Endothelial cell of umbilical vein (primary cell): ENCODE measurements at regions not wholly inside any gene's neighbourhood (a gene's known extent, or its start where the extent isn't known, plus 50 kb on each side); places are given as distances from the start of the nearest gene placed in this dataset.

ENCODE experiments used
- BruUV-seq: library from RNA; stranded (reverse); fragments of 400-500 nt; replicated peaks from 2 replicates; lab custom pipeline; 2021; lab: Mats Ljungman, UMichigan
- CTCF ChIA-PET: fragments of 300-600, 350-600 bp; sonication (Branson Sonifier 250); formaldehyde crosslinking; loops from one replicate; lab custom pipeline; 2021; ENCODE audit warnings: antibody characterized with exemption, inconsistent platforms; lab: Charles Lee
- POLR2A ChIA-PET: fragments of 300-600, 350-600 bp; sonication (Branson Sonifier 250); formaldehyde crosslinking; loops from one replicate; lab custom pipeline; 2021; ENCODE audit warnings: antibody characterized with exemption, inconsistent platforms; lab: Charles Lee
- DNase-seq: peaks from one replicate; pipeline ENCODE4 v3.0.0-alpha.2; 2011; ENCODE audit warnings: low read depth, low spot score
- FAIRE-seq: peaks from 2 replicates; lab custom pipeline; 2011; peaks lifted over from hg19 to GRCh38; lab: Jason Lieb, UNC
- H2AFZ ChIP-seq: 2 replicates; pipeline ENCODE4 v1.6.0; 2012; ENCODE audit warnings: low read depth, low read length, control low read depth, inconsistent platforms
- H3K27ac ChIP-seq: 2 replicates; pipeline ENCODE4 v1.5.1; 2011; ENCODE audit warnings: low read depth, mild to moderate bottlenecking, control low read depth, low read length, moderate library complexity; ENCODE audit not compliant: insufficient read depth
- H3K27me3 ChIP-seq, 2 experiments: 2 replicates each; pipeline versions ENCODE4 v1.6.0 to v1.6.1; 2011; ENCODE audit warnings: low read length in 2 of 2, mixed read lengths in 1 of 2; ENCODE audit not compliant: control insufficient read depth in 2 of 2, insufficient read depth in 2 of 2
- H3K36me3 ChIP-seq, 2 experiments: 2 replicates in 1 of 2; 3 replicates in 1 of 2; pipeline ENCODE4 v1.5.1; 2011; ENCODE audit warnings: low read length in 2 of 2, mild to moderate bottlenecking in 1 of 2, moderate library complexity in 1 of 2; ENCODE audit not compliant: control insufficient read depth in 2 of 2, insufficient read depth in 2 of 2; ENCODE audit errors: extremely low read depth in 1 of 2
- H3K4me1 ChIP-seq: 3 replicates; pipeline ENCODE4 v1.5.1; 2011; ENCODE audit warnings: mild to moderate bottlenecking, low read length; ENCODE audit not compliant: control insufficient read depth, insufficient read depth; ENCODE audit errors: extremely low read depth
- H3K4me2 ChIP-seq: 2 replicates; pipeline ENCODE4 v1.6.1; 2011; ENCODE audit warnings: low read length, control low read depth, mixed read lengths; ENCODE audit not compliant: insufficient read depth
- H3K4me3 ChIP-seq, 3 experiments: fragments of 200-600 bp in 1 of 3; sonication (generic), shearing (Covaris generic) in 1 of 3; replicated peaks in 1 of 3; 2 replicates each; pipeline ENCODE4 v1.5.1; 2011 to 2016; ENCODE audit warnings: control low read depth in 3 of 3, low read length in 3 of 3, mild to moderate bottlenecking in 2 of 3, inconsistent platforms in 1 of 3, low read depth in 1 of 3, moderate library complexity in 1 of 3; ENCODE audit not compliant: insufficient read depth in 1 of 3
- H3K79me2 ChIP-seq: 2 replicates; pipeline ENCODE4 v1.6.0; 2012; ENCODE audit warnings: low read length, inconsistent platforms; ENCODE audit not compliant: control insufficient read depth, insufficient read depth
- H3K9ac ChIP-seq: replicated peaks from 2 replicates; pipeline ENCODE3; 2011; ENCODE audit warnings: low read length, control low read depth; ENCODE audit not compliant: insufficient read depth; ENCODE audit errors: extremely low read depth
- H3K9me1 ChIP-seq: replicated peaks from 3 replicates; pipeline ENCODE4 v1.6.0; 2011; ENCODE audit warnings: mild to moderate bottlenecking, low read length; ENCODE audit not compliant: control insufficient read depth, insufficient read depth; ENCODE audit errors: extremely low read depth
- H3K9me3 ChIP-seq: replicated peaks from 2 replicates; pipeline ENCODE4 v1.5.1; 2012; ENCODE audit warnings: low read length, inconsistent platforms; ENCODE audit not compliant: control insufficient read depth, insufficient read depth
- H4K20me1 ChIP-seq: replicated peaks from 2 replicates; pipeline ENCODE3; 2011; ENCODE audit warnings: mild to moderate bottlenecking, low read length; ENCODE audit not compliant: control insufficient read depth, insufficient read depth; ENCODE audit errors: extremely low read depth
- FOS ChIP-seq: IDR thresholded peaks from 2 replicates; pipeline ENCODE4 v1.6.1; 2011; ENCODE audit warnings: mild to moderate bottlenecking, low read length, moderate library complexity, borderline replicate concordance; ENCODE audit not compliant: insufficient read depth
- JUN ChIP-seq: IDR thresholded peaks from 2 replicates; pipeline ENCODE4 v1.6.1; 2011; ENCODE audit warnings: borderline replicate concordance, low read depth; ENCODE audit not compliant: insufficient read length, insufficient read depth
- MYC ChIP-seq: IDR thresholded peaks from one replicate; pipeline ENCODE4 v1.6.1; 2011; ENCODE audit warnings: mild to moderate bottlenecking, low read depth, low read length
- POLR2A ChIP-seq: IDR thresholded peaks from 2 replicates; pipeline ENCODE4 v1.6.1; 2012; ENCODE audit warnings: low read depth, mild to moderate bottlenecking, control low read depth, low read length
- POLR2AphosphoS5 ChIP-seq: IDR thresholded peaks from 2 replicates; pipeline ENCODE4 v1.6.1; 2012; ENCODE audit warnings: low read depth, mild to moderate bottlenecking, control low read depth, low read length, moderate library complexity; ENCODE audit not compliant: insufficient read depth
- dilution Hi-C: fragments of 300-500 bp; cut with MboI; formaldehyde crosslinking; loops from one replicate; pipeline ENCODE4 v1.15.0; 2019; ENCODE audit warnings: low sequenced_read_pairs; ENCODE audit not compliant: extremely low pct_ligation_motif_present
- intact Hi-C: fragments of 100-400 bp; cut with micrococcal nuclease; formaldehyde crosslinking; loops from one replicate; pipeline ENCODE4 v1.10.0; 2022

- no peak overlapping the region for H3K4me3 ChIP-seq
- no peaks in the 10 kb centered on the region for H4K20me1 ChIP-seq
- TF ChIP-seq FOS: no peak
- H3K36me3 ChIP-seq: no peaks in the 10 kb centered on the region
- no peaks in the 10 kb centered on the region for H3K4me1 ChIP-seq
- H3K9me1 ChIP-seq: no peaks in the 10 kb centered on the region
- H3K27ac ChIP-seq: no peak overlapping the region
- no peak overlapping the region for H2AFZ ChIP-seq
- dilution Hi-C loops: no loop called here
- FAIRE-seq (no peak), DNase-seq (no peak)
- ChIA-PET POLR2A (no interaction called here), CTCF (interaction anchor here (1.7 kb wide), 1 partner anchor 13 kb away, joined by 4 read pairs; no protein-coding TSS in a partner anchor)
- no peak overlapping the region for H3K4me2 ChIP-seq
- no peaks in the 10 kb centered on the region for H3K27me3 ChIP-seq
- BruUV-seq: no TSS peak
- H3K79me2 ChIP-seq: no peaks in the 10 kb centered on the region
- H3K9ac ChIP-seq: no peak overlapping the region
- H3K9me3 ChIP-seq: no peaks in the 10 kb centered on the region
- intact Hi-C loops: no loop called here
Measured at GRCh38 chr7:16004702-16005101, 318.2 kb upstream of the MEOX2 start.

DNA sequence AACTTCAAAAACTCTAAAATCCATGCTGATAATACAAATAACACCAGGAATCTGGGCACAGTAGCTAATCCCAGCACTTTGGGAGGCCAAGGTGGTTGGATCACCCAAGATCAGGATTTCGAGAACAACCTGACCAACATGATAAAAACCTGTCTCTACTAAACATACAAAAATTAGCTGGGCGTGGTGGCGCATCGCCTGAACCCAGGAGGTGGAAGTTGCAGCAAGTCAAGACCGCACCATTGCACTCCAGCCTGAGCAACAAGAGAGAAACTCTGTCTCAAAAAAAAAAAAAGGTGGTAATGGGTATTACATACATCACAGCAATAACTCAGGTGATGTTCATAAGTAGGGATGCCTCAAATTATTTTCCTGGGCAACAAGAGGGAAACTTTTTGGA lies 315.0 kb upstream of the MEOX2 start:
- Histone ChIP-seq H3K36me3 (no peaks in the 10 kb centered on the region), H3K9me1 (no peaks in the 10 kb centered on the region), H3K4me3 (no peak overlapping the region), H3K9ac (no peak overlapping the region), H3K4me1 (peaks cover 12% of the 10 kb centered on the region), H3K27me3 (no peaks in the 10 kb centered on the region), H3K9me3 (no peaks in the 10 kb centered on the region), H3K4me2 (no peak overlapping the region), H3K79me2 (no peaks in the 10 kb centered on the region), H2AFZ (no peak overlapping the region), H3K27ac (no peak overlapping the region), H4K20me1 (no peaks in the 10 kb centered on the region)
- no peak for TF ChIP-seq POLR2A
- TF ChIP-seq MYC: no peak
- no peak for TF ChIP-seq JUN
- TF ChIP-seq FOS: no peak
- TF ChIP-seq POLR2AphosphoS5: no peak
- no peak for DNase-seq
- dilution Hi-C loops (no loop called here), intact Hi-C loops (no loop called here)
- ChIA-PET CTCF (no interaction called here), POLR2A (no interaction called here)
- BruUV-seq: no TSS peak
- FAIRE-seq: no peak
